H4 (cell line): ENCODE measurements at regions not wholly inside any gene's neighbourhood (a gene's known extent, or its start where the extent isn't known, plus 50 kb on each side); places are given as distances from the start of the nearest gene placed in this dataset.

Experiments
- DNase-seq: peaks from one replicate; pipeline ENCODE4 v3.0.0-alpha.2; 2015; ENCODE audit warnings: low spot score

- no peak for DNase-seq
Observed at GRCh38 chr2:6617794-6618193, 247.9 kb downstream of the CMPK2 start.

- DNase-seq, result no peak
Observed at GRCh38 chr2:6618201-6618600, 247.5 kb downstream of the CMPK2 start.

DNA sequence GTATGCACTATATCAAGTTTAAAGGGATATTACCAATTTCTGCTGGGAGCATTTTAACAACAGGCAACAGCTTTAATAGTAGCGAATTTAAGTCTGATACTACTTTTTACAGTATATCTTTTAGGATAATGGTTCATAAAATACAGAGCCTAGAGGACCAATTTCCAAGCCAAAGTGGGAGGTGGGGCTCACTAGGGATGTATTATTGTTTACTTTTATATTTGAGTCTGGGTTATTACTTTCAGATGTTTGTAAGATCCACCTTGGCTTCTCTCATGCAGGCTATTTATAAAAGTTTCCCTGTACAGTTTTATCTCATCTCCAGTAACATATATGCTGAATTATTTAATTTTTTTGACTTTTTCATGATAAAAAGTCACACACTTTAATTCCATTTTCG, 242.0 kb downstream of the CMPK2 start:
- DNase-seq, result no peak

DNA sequence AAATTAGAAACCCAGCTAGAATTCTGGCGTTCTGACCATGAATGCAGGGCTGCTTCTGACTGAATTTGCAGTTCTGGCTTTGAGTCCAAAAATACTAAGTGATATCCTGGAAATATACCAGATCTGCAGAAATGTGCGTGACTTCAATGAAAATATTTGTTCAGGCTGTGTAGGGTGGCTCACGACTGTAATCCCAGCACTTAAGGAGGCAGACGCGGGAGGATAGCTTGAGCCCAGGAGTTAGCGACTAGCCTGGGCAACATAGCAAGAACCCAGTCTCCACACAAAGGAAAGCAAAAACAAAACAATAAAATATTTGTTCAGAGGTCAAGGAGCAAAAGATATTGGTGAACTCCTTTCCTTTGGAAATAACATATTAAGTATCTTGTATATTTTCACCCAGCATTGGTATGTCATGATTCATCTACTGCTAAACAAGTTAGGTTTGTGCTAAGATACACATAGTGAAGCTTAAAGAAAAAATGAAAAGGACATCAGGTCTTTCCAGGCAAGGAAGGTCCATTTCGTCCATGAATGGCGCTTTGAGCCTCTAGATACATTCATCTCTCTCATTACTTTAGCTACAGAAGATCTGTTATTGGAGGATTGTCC, 239.2 kb downstream of the CMPK2 start:
- peak; percentile 9 for DNase-seq

DNA sequence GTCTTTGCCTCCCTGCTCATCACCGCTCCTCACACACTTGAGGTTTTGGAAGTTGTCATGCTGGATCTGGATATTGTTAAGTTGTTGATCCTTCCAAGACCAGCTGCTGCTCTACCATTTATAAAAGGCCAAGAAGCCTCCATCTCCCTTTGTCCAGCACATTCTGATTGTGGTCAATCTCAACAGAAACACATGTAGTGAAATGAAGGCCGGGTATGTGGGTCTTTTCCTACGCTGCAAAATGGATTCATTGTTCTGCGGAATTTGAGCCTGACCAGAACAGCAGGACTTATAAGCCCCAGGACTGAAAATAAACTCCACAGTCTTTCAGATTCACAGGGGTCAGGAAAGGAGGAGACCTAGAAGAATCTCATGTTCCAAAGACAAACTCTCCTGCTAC, 238.4 kb downstream of the CMPK2 start:
- DNase-seq, result no peak

DNA sequence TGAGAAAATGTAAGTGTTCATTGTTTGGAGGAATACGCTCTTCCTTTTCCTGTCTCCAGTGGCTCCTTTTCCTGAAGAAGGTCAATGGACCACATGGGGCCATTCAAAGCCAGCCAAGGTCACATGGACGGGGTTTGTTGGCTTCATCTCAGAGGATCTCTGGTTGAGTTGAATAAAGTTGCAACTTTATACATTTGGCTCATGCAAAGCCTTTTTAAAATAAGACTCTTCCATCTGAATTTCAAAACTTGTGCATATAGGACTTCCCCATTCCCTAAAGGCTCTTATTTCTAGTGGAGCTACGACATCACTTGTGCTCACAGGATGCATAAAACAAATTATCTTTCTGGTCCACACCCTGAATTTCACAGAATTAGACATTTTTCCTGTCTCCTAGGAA, 235.5 kb downstream of the CMPK2 start:
- no peak for DNase-seq

DNA sequence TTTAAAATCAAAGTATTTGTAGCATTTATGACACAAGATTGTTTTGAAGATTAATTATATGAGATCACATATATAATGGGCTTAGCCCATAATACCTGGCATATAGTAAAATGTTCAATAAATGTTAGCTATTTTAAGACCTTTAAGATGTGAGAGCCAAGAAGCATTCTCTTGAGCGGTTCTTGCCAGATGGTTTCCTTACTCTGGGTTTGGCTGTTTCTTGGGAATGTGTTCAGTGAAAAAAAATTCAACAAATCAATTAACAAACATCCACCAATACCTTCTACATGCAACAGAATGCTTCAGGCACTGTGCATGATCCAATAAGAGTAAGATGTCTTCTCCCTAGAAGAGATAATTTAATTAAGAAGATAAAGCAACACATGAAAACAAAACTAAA, 230.4 kb downstream of the CMPK2 start:
- DNase-seq, result no peak

DNA sequence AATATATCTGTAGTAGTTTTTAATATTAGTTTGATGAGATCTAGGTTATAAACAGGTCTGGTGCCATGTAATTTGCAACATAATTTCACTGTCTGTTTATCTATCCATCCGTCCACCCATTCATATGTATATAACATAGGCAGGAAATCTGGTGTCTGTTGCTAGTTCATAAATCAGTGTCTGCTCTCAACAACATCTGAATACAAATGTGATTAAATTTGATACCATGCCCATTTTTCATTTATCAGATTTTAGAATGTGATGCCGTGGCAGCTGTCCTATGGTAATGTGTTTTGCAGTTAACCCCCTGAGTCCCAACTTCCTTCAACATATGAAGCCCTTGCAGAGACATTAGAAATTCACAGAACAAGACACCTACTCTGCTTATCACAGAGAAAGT, 228.4 kb downstream of the CMPK2 start:
- DNase-seq, result no peak

- DNase-seq, result no peak
Observed at GRCh38 chr2:6639929-6640620, 225.6 kb downstream of the CMPK2 start.

DNA sequence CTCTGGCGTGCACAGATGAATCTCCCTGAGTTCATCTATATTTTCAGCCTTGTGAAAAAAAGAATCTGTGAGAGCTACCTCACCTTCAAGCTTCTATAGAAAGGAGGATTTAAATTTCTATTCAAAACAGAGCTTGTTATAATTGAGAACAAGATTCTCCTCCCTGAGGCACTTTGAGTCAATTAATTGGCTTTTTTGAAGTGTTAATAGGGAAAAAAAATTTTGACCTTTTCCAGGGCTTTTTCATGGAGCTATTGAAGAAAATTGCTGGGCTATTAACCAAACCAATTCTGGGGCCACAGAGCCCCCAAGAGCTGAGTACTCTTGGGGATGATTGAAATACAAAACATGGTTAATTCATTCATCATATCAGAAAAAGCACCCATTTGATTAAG, 225.1 kb downstream of the CMPK2 start:
- no peak for DNase-seq

- DNase-seq, result no peak
Observed at GRCh38 chr2:6641956-6642355, 223.8 kb downstream of the CMPK2 start.

DNA sequence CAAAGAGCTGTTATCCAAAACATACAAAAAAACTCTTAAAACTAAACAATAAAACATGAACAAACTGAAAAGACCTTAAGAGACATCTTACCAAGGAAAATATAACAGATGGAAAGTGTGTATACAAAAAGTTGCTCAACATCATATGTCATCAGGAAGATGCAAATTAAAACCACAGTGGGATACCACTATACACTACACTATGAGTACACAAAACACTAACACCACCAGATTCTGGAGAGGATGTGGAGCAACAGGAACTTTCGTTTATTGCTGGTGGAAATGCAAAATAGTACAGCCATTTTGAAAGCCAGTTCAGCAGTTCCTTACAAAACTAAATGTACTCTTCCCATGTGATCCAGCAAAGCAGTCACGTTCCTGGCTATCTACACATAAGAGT, 221.4 kb downstream of the CMPK2 start:
- peak; percentile 7 for DNase-seq

DNA sequence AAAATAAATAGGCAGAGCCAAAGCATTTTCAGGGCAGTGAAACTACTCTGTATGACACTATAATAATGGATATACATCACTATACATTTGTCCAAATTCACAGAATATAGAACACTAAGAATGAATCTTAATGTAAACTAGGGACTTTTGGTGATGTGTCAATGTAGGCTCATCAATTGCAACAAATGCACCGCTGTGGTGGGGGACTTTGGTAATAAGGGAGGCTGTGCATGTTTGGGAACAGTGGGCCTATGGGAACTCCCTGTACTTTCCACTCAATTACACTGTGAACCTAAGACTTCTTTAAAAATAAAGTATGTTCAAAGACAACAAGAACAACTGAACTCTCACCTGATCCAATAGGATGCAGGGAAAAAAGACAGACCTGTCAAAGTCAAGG, 220.7 kb downstream of the CMPK2 start:
- no peak for DNase-seq

DNA sequence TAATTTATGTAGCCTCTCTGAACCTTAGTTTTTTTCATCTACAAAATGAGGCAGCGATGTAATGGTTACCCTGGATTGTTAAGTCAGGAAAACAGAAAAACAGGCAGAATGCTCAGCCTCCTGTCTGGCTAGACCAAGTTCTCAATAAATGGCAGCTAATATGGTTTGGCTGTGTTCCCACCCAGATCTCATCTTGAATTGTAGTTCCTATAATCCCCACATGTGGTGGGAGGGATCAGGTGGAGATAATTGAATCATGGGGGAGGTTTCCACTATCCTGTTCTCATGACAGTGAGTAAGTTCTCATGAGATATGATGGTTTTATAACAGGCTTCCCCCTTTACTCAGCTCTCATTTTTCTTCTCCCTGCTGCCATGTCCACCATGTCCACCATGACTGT, 220.0 kb downstream of the CMPK2 start:
- DNase-seq, result no peak

- DNase-seq, result no peak
Observed at GRCh38 chr2:6647046-6647445, 218.7 kb downstream of the CMPK2 start.

DNA sequence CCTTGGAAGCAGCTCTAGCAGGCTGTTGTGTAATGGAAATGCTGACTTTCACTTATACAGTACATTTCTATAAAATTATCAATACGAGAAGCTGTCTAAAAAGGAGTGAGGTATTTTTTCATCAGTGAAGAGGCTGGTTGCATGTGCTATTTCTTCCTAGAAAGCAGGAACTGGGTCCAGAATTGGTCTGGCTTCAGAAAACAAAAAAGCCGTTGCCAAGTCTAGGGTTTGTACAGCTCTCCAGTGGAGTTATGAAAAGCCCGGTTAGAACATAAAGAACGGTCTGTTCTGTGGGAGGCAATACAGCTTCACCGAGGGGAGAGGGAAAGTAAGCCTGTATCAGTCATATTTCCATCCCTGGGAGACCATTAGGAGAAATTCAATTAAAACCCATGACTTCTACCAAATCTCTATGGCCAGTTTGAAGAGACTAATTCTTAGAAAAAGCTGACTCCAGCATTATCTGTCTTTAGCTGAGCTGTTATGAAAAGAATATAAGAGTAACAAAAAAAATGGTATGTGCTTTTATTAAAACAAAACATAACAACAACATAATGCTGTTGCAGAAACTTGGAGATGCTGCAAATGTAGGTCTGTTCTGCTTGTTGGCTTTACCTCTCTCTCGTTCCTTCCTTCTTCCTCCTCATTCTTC, 217.0 kb downstream of the CMPK2 start:
- no peak for DNase-seq

DNA sequence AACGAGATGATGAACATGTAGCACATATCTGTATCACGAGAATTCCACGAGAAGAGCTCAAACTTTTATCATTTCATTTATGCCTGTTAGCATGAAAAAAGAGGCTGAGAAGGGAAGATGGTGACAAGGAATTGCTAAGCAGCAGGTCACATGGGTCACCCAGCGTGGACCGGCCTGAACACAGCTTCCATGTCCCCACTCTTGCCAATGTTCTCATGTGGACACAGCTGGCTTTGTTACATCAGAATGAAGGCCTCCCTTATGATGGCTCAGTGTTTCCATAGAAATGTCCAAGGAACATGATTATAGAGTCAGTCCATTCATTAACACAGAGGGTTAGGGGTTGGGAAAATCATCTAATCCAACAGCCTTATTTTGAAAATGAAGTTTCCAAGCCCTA, 215.4 kb downstream of the CMPK2 start:
- DNase-seq, result no peak

DNA sequence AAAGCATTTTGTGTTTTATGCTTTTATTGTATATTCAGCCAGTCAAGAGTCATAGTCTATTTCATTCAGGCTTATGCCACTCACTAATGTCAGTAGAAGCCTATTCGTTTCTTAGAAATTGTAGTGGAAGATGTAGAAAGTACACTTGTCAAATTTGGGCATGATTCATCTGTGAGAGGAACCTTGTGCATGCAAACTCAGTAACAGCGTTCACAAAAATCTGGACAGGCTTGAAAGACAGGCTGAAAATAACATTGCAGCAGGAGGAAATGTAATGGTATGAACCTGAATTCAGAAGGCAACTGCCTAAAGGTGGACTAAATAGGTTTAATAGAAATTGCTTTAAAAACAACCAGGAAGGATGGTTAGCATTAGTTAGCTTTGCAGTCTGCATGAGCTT, 213.5 kb downstream of the CMPK2 start:
- no peak for DNase-seq

GRCh38 chr2:6653281-6653750, 212.4 kb downstream of the CMPK2 start:
- no peak for DNase-seq

GRCh38 chr2:6654279-6654678, 211.4 kb downstream of the CMPK2 start:
- no peak for DNase-seq

- no peak for DNase-seq
Observed at GRCh38 chr2:6656633-6657032, 209.1 kb downstream of the CMPK2 start.

GRCh38 chr2:6657136-6657535, 208.6 kb downstream of the CMPK2 start:
- no peak for DNase-seq

DNA sequence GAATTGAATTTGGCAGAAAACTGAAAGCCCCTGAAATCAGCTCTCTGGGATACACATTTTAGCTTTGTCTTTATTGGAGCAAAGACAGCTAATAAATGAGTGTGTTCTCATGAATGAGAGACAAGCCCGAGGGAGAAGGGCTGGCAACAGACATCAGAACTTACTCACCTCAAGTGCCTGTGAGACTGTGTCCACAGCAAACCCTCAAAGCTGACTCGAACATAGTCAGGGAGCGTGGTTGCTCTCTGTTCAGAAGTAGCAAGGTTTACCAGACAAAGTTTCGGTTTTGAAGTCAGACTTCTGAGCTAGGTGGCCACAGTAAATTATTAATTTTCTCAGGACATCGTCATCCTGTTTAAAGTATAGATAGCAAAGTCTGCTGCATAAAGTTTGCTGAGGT, 207.9 kb downstream of the CMPK2 start:
- no peak for DNase-seq
